Upper lobe of left lung (tissue), 6 donors: ENCODE measurements at regions not wholly inside any gene's neighbourhood (a gene's known extent, or its start where the extent isn't known, plus 50 kb on each side); places are given as distances from the start of the nearest gene placed in this dataset.

Source experiments
- ATAC-seq, 2 donors: fragments of 200-7000 bp; cut with Tn5 transposase; one replicate each; pipeline ENCODE4 v1.9.1; 2022; ENCODE audit warnings: mild to moderate bottlenecking in 2 of 2, moderate library complexity in 2 of 2; ENCODE audit not compliant: low FRiP score in 2 of 2
- DNase-seq, 2 donors: peaks; one replicate each; pipeline ENCODE4 v3.0.0-alpha.2; 2019 to 2020
- H3K27ac ChIP-seq, 4 donors: fragments of 200-600 bp; sonication (generic); one replicate each; pipeline ENCODE4 v1.5.1; 2016 to 2019
- H3K27me3 ChIP-seq, 4 donors: fragments of 200-600 bp; sonication (generic); one replicate each; pipeline ENCODE4 v1.5.1; 2017 to 2019
- H3K36me3 ChIP-seq, 4 donors: fragments of 200-600 bp; sonication (generic); one replicate each; pipeline ENCODE4 v1.5.1; 2016 to 2019
- H3K4me1 ChIP-seq, 4 donors: fragments of 200-600 bp; sonication (generic); one replicate each; pipeline ENCODE4 v1.5.1; 2018 to 2019
- H3K4me3 ChIP-seq, 4 donors: fragments of 200-600 bp; sonication (generic); one replicate each; pipeline ENCODE4 v1.5.1; 2017 to 2019; ENCODE audit warnings: mild to moderate bottlenecking in 2 of 4, moderate library complexity in 1 of 4
- H3K9me3 ChIP-seq, 4 donors: fragments of 200-600 bp; sonication (generic); one replicate each; pipeline ENCODE4 v1.5.1; 2018 to 2019
- CTCF ChIP-seq, 6 experiments: fragments of 450-650 bp in 4 of 6; fragments of 200-600 bp in 2 of 6; sonication (generic) in 2 of 6; IDR thresholded peaks; one replicate each; pipeline ENCODE4 v1.5.1; 2016 to 2019; ENCODE audit warnings: antibody characterized with exemption in 6 of 6
- EP300 ChIP-seq, 4 donors: sonication (generic); formaldehyde crosslinking; IDR thresholded peaks; one replicate each; pipeline ENCODE4 v1.5.1; 2017; ENCODE audit warnings: antibody characterized with exemption in 4 of 4, control low read depth in 2 of 4
- POLR2A ChIP-seq, 4 donors: fragments of 450-650 bp; IDR thresholded peaks; one replicate each; pipeline ENCODE4 v1.5.1; 2016 to 2017; ENCODE audit warnings: antibody characterized with exemption in 4 of 4, mild to moderate bottlenecking in 2 of 4
- POLR2AphosphoS5 ChIP-seq, 2 donors: sonication (generic); formaldehyde crosslinking; IDR thresholded peaks; one replicate each; pipeline ENCODE4 v1.5.1; 2017; ENCODE audit warnings: antibody characterized with exemption in 2 of 2
- WGBS, 2 donors: methylation state at CpG; one replicate each; pipeline ENCODE4 v1.1.5; 2017 to 2018; 5-methylcytosine and 5-hydroxymethylcytosine counted together
- donor health status: DM: no; HTN: no; CAD: no; lungs with moderate emphysema.
- donor health status: DM: no; HTN: yes; CAD: no; lungs with severe emphysema.

GRCh38 chr16:79758615-79759346 is 158.2 kb upstream of the MAF start:
- TF ChIP-seq POLR2AphosphoS5 (IDR thresholded peaks at IDR 0.05) (no peak), CTCF (IDR thresholded peaks at IDR 0.05) (no peak), EP300 (IDR thresholded peaks at IDR 0.05) (no peak), POLR2A (IDR thresholded peaks at IDR 0.05) (no peak)
- DNase-seq (no peak), ATAC-seq (no peak)
- H3K4me3 ChIP-seq, result no peak overlapping the region
- WGBS, 2 donors, result 75 to 81% methylated on average over 15 of the region's 15 CpGs
- no peaks in the 10 kb centered on the region for H3K9me3 ChIP-seq
- peaks cover 0 to 3% (median 0%) of the 10 kb centered on the region in 4 donors for H3K4me1 ChIP-seq
- H3K27me3 ChIP-seq, result no peaks in the 10 kb centered on the region
- H3K27ac ChIP-seq, result no peak overlapping the region
- H3K36me3 ChIP-seq, result no peaks in the 10 kb centered on the region

DNA sequence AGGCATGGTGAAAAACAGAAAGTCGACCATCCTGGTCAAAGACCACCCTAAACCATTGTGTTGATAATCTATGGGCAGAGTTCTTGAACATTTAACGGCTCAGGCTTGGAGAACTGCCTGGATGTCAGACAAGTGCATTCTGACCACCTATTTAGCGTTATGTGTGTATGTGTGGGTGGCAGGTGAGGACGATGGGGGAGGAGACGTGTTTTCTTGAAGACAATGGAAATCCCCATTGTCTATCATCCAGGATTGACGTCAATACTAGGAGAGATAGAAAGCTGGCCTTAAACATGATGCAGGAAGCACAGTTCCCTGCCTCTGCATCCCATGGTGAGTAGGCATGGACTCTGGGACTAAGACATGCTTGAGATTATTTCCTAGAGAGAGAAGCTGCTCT is 157.4 kb upstream of the MAF start:
- peaks cover 0 to 3% (median 0%) of the 10 kb centered on the region in 4 donors for H3K4me1 ChIP-seq
- DNase-seq, result no peak
- no peak overlapping the region for H3K27ac ChIP-seq
- TF ChIP-seq CTCF (IDR thresholded peaks at IDR 0.05), result no peak
- no peak for TF ChIP-seq EP300 (IDR thresholded peaks at IDR 0.05)
- TF ChIP-seq POLR2A (IDR thresholded peaks at IDR 0.05), result no peak
- no peak for TF ChIP-seq POLR2AphosphoS5 (IDR thresholded peaks at IDR 0.05)
- no peak for ATAC-seq
- no peaks in the 10 kb centered on the region for H3K36me3 ChIP-seq
- H3K4me3 ChIP-seq, result no peak overlapping the region
- WGBS, 2 donors, result 68 to 94% methylated on average over 6 of the region's 6 CpGs
- no peaks in the 10 kb centered on the region for H3K27me3 ChIP-seq
- H3K9me3 ChIP-seq, result no peaks in the 10 kb centered on the region

GRCh38 chr16:79757163-79757562 is 156.6 kb upstream of the MAF start:
- Histone ChIP-seq H3K27ac (no peak overlapping the region), H3K27me3 (no peaks in the 10 kb centered on the region), H3K4me3 (no peak overlapping the region), H3K4me1 (peaks cover 0 to 3% (median 0%) of the 10 kb centered on the region in 4 donors), H3K9me3 (no peaks in the 10 kb centered on the region), H3K36me3 (no peaks in the 10 kb centered on the region)
- no peak for DNase-seq
- ATAC-seq, result no peak
- TF ChIP-seq CTCF (IDR thresholded peaks at IDR 0.05) (no peak), POLR2A (IDR thresholded peaks at IDR 0.05) (no peak)
- 85 to 91% methylated on average over 5 of the region's 5 CpGs for WGBS, 2 donors

GRCh38 chr16:79756571-79756970 is 156.0 kb upstream of the MAF start:
- TF ChIP-seq POLR2AphosphoS5 (IDR thresholded peaks at IDR 0.05) (no peak), CTCF (IDR thresholded peaks at IDR 0.05) (no peak), EP300 (IDR thresholded peaks at IDR 0.05) (no peak), POLR2A (IDR thresholded peaks at IDR 0.05) (no peak)
- ATAC-seq, result no peak
- Histone ChIP-seq H3K9me3 (no peaks in the 10 kb centered on the region), H3K27me3 (no peaks in the 10 kb centered on the region), H3K27ac (no peak overlapping the region), H3K4me3 (no peak overlapping the region), H3K36me3 (no peaks in the 10 kb centered on the region), H3K4me1 (peaks cover 0 to 3% (median 0%) of the 10 kb centered on the region in 4 donors)
- 85 to 90% methylated on average over 5 of the region's 5 CpGs for WGBS, 2 donors
- no peak for DNase-seq

- TF ChIP-seq POLR2A (IDR thresholded peaks at IDR 0.05) (no peak), EP300 (IDR thresholded peaks at IDR 0.05) (no peak), POLR2AphosphoS5 (IDR thresholded peaks at IDR 0.05) (no peak), CTCF (IDR thresholded peaks at IDR 0.05) (no peak)
- no peaks in the 10 kb centered on the region for H3K36me3 ChIP-seq
- H3K4me3 ChIP-seq, result no peak overlapping the region
- peaks cover 0 to 3% (median 0%) of the 10 kb centered on the region in 4 donors for H3K4me1 ChIP-seq
- ATAC-seq, result no peak
- no peak for DNase-seq
- H3K27me3 ChIP-seq, result no peaks in the 10 kb centered on the region
- H3K9me3 ChIP-seq, result no peaks in the 10 kb centered on the region
- no peak overlapping the region for H3K27ac ChIP-seq
Measured at GRCh38 chr16:79754501-79754900, 154.0 kb upstream of the MAF start.
